H7 (cell line): ENCODE measurements at regions not wholly inside any gene's neighbourhood (a gene's known extent, or its start where the extent isn't known, plus 50 kb on each side); places are given as distances from the start of the nearest gene placed in this dataset.

ENCODE experiments used
- DNase-seq: peaks from one replicate; pipeline ENCODE4 v3.0.0; 2012
- H3K27me3 ChIP-seq: 2 replicates; pipeline ENCODE4 v1.6.0; 2011; ENCODE audit warnings: mild to moderate bottlenecking, low read length; ENCODE audit not compliant: control insufficient read depth, insufficient read depth
- H3K36me3 ChIP-seq: replicated peaks from 2 replicates; pipeline ENCODE4 v1.5.1; 2011; ENCODE audit warnings: low read length; ENCODE audit not compliant: control insufficient read depth, insufficient read depth
- H3K4me3 ChIP-seq: 2 replicates; pipeline ENCODE4 v1.5.1; 2011; ENCODE audit warnings: low read depth, mild to moderate bottlenecking, control low read depth, low read length, moderate library complexity; ENCODE audit not compliant: insufficient read depth

DNA sequence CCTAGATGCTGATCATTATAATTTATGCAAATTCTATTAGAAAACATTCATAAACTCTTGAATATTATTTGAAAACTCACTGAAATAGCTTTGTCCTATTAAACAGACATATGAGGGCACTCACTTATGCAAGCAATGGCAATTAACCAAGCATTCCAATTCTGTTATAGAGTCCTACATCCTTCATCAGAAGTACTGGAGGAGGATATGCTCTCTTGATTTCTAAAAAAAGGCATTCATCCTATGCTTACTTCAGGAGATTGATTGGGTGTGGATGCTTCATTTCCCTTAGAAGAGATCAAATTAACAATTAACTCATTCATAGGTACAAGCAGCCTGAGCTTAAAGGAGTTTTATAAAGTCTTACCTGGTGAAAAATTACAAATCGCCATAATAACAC, 1317.2 kb downstream of the PCDH7 start:
- H3K36me3 ChIP-seq: no peaks in the 10 kb centered on the region
- no peak for DNase-seq
- H3K27me3 ChIP-seq: no peaks in the 10 kb centered on the region
- no peak overlapping the region for H3K4me3 ChIP-seq

DNA sequence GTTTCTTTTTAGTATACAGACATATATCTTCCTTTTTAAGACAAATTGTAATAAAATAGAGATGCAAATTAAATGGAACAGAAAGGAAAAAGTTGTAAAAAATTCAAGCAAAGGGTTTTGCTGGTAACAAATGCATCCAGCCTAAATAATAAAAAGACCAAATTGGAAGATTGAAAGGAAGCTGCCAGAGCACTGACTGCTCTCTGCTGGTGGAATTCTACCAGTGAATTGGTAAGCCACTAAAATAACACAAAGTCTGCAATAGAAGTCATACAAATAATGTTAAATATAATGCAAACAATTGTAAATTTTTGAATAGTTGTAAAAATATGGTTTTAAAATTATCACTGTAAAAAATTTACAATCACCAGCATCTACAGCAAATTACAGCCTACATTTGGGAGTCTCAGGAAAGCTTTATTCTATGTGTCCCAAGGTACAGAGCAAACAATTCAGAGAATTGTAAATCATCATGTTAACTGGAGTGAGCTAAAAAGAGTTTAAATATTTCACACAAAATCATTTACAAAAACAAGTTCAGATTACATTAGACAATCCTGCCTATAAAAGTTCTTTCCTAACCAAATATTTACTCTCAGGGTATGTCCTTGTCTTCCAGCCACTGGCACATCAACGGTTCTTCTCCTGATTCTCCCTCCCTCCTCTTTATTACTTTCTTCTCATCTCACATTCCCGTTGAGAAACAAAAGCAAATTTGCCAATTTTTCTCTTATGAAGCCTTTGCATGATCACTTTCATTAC, 1322.5 kb downstream of the PCDH7 start:
- Histone ChIP-seq H3K4me3 (no peak overlapping the region), H3K36me3 (no peaks in the 10 kb centered on the region), H3K27me3 (no peaks in the 10 kb centered on the region)
- DNase-seq: no peak

DNA sequence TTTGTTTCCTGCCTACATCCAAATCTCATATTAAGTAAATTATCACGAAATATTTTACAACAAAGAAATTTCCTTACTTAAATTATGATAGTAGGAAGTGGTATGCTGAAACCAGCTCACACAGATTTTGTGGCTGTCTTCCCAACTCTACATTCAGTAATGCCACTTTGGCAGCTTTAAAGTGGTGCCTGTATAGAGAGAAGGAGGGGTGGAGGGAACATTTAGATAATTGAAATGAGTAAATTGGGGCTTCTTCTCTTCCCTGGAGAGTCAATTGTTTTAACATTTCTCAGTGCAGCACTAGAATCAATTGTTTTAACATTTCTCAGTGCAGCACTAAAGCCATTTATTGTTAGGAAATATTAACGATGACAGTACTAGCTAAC, 1323.1 kb downstream of the PCDH7 start:
- DNase-seq: no peak
- no peaks in the 10 kb centered on the region for H3K27me3 ChIP-seq
- H3K36me3 ChIP-seq: no peaks in the 10 kb centered on the region
- H3K4me3 ChIP-seq: no peak overlapping the region

DNA sequence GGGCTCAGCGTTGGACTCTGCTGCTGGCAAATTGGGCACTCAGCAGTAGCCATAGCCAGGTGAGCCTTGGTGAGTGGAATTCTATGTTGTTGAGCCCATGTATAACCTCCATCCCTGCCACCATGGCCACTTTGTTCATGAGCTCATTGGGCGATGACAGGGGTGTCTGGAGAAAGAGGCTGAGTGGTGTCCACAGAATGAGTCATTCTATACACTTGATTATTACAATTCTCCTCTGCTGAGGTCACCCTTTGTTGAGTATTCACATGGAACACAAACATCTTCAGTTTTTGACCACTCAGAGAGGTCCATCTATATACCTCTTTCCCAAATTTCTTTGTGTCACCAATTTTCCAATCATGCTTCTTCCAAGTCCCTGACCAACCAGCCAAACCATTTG, 1341.7 kb downstream of the PCDH7 start:
- DNase-seq: no peak
- H3K27me3 ChIP-seq: no peaks in the 10 kb centered on the region
- no peaks in the 10 kb centered on the region for H3K36me3 ChIP-seq
- no peak overlapping the region for H3K4me3 ChIP-seq

DNA sequence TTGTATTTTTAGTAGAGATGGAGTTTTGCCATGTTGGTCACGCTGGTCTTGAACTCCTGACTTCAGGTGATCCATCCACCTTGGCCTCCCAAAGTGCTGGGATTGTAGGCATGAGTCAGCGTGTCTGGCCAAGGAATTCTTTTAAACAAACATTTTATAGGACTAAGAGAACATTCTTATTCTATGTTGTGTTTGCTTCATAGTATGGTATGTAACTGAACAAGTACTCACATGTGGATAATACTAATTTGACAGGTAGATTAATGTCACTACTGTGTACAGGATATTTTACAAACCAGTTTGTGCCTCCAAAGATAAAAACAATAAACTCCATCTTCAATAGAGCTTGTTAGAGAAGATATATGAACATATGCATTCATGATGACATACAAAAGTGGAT, 1353.4 kb downstream of the PCDH7 start:
- no peak overlapping the region for H3K4me3 ChIP-seq
- no peaks in the 10 kb centered on the region for H3K27me3 ChIP-seq
- H3K36me3 ChIP-seq: no peaks in the 10 kb centered on the region
- DNase-seq: no peak

DNA sequence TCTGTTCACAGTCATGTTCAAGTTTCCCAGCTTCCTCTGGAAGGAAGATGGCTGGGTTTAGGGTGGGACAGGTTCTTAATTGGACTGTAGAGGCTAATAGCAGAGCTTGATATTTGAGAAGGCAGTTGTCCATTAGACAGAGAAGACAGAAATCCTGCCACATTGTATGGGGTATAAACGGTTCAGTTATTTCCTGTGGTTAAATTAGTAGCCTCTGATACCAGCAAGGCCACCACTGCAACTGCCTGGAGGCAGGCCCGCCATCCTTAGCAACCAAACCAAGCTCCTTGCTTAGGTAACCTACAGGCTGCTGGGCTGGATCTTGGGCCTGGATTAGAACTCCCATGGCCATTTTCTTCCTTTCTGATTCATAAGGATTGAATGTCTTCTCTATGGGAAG, 1367.0 kb downstream of the PCDH7 start:
- no peaks in the 10 kb centered on the region for H3K27me3 ChIP-seq
- no peak overlapping the region for H3K4me3 ChIP-seq
- no peak for DNase-seq
- H3K36me3 ChIP-seq: no peaks in the 10 kb centered on the region

DNA sequence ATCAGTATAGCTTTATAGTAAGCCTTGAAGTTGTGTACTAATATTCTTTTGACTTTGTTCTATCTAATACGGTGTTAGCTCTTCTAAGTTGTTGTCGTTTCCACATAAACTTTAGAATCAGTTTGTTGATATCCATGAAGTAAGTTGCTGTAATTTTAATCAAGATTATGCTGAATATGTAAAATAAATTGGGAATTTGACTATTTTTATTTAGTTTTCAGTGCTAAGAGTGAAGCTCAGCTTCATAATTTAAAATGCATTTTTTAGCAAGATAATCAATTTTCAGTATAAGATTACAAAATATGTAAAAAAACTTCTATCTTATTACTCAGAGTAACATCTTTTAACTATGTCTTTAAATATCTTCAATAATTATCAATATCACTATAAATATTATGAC, 1374.8 kb downstream of the PCDH7 start:
- H3K4me3 ChIP-seq: no peak overlapping the region
- no peak for DNase-seq
- H3K36me3 ChIP-seq: no peaks in the 10 kb centered on the region
- H3K27me3 ChIP-seq: no peaks in the 10 kb centered on the region

DNA sequence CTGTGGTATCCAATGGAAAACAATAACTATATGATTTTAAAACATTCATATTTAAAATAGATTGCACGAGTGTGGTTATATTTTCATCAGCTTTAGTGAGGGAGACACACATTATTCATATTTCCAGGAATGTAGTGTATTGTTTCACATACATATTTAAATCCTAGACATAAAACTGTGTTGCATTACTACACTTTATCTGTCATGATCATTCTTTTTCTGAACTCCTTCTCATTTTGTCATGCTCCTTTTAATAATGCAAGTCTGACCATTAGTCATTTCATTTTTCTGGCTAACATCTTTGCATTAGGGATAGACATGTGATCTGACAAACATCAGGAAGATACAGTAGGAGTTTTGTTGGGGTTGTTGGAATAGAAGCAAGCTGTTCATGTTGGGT, 1382.7 kb downstream of the PCDH7 start:
- no peaks in the 10 kb centered on the region for H3K27me3 ChIP-seq
- no peaks in the 10 kb centered on the region for H3K36me3 ChIP-seq
- no peak for DNase-seq
- H3K4me3 ChIP-seq: no peak overlapping the region

DNA sequence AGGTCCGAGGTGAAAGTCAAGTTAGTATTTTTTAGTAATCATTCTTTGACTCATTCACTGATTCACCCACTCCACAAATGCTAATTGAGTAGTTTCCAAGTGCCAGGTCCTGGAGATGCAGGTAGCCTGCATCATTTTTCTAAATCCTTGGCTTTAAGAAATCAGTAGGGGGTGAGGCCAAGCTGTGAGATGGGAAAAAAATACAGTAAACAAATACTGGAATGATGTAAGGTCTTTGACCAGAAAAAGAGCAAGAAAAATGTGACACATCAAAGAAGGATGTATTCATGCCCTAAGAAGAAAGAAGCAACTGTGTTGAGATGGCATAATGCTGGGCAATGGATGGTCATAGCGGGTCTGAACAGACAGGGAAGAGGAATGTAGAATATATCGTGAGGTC, 1386.6 kb downstream of the PCDH7 start:
- H3K4me3 ChIP-seq: no peak overlapping the region
- no peak for DNase-seq
- H3K27me3 ChIP-seq: no peaks in the 10 kb centered on the region
- H3K36me3 ChIP-seq: no peaks in the 10 kb centered on the region

DNA sequence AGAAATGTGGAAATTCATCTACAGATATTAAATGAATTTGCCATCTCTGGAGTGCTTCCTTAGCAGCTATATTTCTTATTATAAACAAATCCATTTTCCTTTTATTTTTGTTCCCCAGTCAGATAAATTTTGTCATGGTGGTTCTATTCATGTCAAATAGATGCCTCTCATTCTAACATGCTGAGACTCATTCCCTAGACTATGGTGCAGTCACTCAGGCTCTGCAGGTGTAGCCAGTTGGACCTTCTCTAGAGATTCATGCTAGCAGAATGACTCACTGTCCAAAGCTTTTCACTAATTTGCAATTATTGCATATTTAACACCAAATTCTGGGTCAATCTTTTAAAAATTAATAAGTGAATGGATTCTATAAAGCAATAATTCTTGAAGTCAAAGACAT, 1392.7 kb downstream of the PCDH7 start:
- Histone ChIP-seq H3K27me3 (no peaks in the 10 kb centered on the region), H3K36me3 (no peaks in the 10 kb centered on the region), H3K4me3 (no peak overlapping the region)
- no peak for DNase-seq

DNA sequence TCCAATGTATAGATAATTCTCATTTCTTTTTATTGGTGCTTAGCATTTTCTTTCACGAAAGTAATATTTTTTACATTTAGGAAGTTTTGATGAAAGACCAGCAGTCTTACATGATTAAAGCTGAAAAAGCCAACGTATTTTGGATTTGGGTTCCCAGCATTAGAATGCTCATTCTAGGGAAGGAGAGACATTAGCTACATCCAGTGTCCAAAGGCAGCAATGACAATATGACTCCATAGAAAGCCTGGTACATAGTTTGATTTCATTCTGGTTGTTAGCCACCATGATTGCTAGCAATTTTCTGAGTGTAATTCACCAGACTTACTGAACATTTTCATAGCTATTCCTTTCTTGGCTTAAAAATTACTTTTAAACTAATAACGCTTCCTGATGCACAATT, 1397.5 kb downstream of the PCDH7 start:
- DNase-seq: peak; percentile 8
- no peak overlapping the region for H3K4me3 ChIP-seq
- H3K36me3 ChIP-seq: no peaks in the 10 kb centered on the region
- H3K27me3 ChIP-seq: no peaks in the 10 kb centered on the region

DNA sequence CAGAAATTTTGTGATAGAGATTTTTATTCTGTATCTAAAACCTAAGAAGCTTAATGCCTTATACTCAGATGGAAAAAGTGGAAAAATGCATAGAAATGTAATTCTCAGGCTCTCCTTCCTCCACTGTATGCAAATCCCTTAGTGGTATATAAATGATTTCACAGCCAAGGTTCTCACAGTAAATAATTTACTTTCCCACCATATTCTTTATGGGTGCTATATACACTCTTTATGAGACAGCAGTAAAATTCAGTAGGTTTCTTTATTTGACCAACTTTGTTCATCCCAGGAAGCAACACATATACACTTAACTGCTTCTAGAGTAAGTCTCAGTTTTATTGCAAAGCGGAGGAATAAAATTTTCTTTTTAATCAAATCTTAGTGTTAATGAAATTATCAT, 1399.7 kb downstream of the PCDH7 start:
- DNase-seq: no peak
- Histone ChIP-seq H3K4me3 (no peak overlapping the region), H3K36me3 (no peaks in the 10 kb centered on the region), H3K27me3 (no peaks in the 10 kb centered on the region)

DNA sequence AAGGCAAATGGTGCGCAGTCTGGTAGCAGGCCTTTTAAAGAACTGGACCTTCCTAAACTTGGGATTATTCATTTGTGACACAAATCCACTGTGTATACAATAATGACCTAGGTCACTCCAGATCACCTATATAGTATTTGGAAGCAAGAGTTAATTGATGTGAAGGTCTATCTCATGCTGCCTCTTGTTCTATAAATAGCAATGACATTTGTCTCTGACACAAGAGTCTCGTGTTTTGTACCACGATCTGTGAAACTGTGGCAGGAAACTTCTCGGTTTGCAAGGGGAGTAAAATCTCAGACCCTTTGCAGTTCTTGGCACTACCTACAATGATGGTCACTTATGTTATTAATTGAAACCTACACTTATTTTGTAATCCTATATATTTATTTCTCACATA, 1408.4 kb downstream of the PCDH7 start:
- no peak for DNase-seq
- H3K27me3 ChIP-seq: no peaks in the 10 kb centered on the region

DNA sequence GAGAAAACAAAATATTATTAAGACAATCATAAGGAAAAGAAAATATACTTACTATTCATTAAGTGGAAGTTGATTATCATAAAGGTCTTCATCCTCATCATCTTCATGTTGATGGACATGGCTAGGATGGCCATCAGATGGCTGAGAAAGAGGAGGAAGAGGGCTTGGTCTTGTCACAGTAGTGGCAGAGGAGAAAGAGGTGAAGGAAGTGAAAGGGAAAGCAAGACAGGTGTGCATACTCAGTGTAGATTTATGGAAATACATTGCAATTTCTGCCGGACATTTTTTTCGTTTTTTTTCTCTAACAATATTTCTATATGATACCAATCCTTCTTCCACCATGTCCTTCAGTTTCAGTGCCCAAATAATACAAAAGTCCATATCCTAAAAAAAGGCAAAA, 1409.8 kb downstream of the PCDH7 start:
- Histone ChIP-seq H3K4me3 (no peak overlapping the region), H3K36me3 (no peaks in the 10 kb centered on the region), H3K27me3 (no peaks in the 10 kb centered on the region)
- DNase-seq: no peak

More for the DNA sequence above, 1408.4 kb downstream of the PCDH7 start:
- H3K36me3 ChIP-seq: no peaks in the 10 kb centered on the region
- H3K4me3 ChIP-seq: no peak overlapping the region

DNA sequence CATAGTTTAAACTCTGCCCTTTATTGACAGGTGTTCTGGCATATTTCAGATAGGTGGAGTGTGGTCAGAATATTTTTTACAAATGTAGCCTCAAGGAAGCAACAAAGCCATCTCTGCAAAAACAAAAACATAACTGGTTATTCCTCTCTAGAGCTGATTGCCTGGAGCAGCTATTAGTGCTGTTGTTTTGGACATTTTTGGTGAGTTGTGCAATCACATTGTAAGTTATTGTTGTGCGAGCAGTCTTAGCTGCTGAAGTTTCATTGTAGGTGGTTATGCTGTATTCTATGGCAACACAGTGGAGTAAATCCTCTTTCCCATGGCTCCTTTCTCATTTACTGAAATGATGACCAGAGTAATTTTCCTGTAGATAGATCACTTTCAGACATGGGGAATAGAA, 1413.0 kb downstream of the PCDH7 start:
- Histone ChIP-seq H3K27me3 (no peaks in the 10 kb centered on the region), H3K36me3 (no peaks in the 10 kb centered on the region), H3K4me3 (no peak overlapping the region)
- no peak for DNase-seq

DNA sequence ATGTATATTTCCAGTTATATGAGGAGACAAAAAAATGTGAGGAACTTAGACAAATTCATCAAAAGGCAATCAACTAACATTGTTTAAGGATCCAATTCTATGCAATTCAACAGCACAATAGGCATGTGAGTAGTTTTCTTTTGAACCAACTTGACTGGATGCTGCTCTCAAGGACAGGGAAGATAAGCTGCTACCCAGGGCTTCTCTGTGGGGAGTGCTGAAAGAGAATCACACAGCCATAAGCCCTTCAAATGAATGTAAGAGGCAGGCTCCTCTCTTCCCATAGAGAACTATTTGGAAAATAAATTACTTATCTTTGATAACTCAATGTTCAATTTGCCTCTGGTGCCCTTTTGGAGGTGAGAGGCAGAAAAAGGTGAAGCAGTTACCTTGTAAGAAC, 1413.6 kb downstream of the PCDH7 start:
- Histone ChIP-seq H3K4me3 (no peak overlapping the region), H3K36me3 (no peaks in the 10 kb centered on the region), H3K27me3 (no peaks in the 10 kb centered on the region)
- DNase-seq: peak; percentile 1
